ENCODE measurements at regions not wholly inside any gene's neighbourhood (a gene's known extent, or its start where the extent isn't known, plus 50 kb on each side); places are given as distances from the start of the nearest gene placed in this dataset.
A peak's percentile ranks its signal among the peaks of the same experiment; 100 is the strongest.

- no peak for DNase-seq (ENCODE audit: low read depth)
- no peak for TF ChIP-seq CTCF (IDR thresholded peaks at IDR 0.05; ENCODE audit: insufficient read depth, low read depth, low read length)
- H3K4me3 ChIP-seq (ENCODE audit: low read depth, low read length): no peak overlapping the region
Measured at GRCh38 chr10:58971796-58972491, 204.5 kb upstream of the PHYHIPL start.

GRCh38 chr10:58972576-58973234, 203.7 kb upstream of the PHYHIPL start:
- H3K4me3 ChIP-seq (ENCODE audit: low read depth, low read length): no peak overlapping the region
- TF ChIP-seq CTCF (IDR thresholded peaks at IDR 0.05; ENCODE audit: insufficient read depth, low read depth, low read length): no peak
- no peak for DNase-seq (ENCODE audit: low read depth)

GRCh38 chr10:58973235-58973595, 203.2 kb upstream of the PHYHIPL start:
- no peak for DNase-seq (ENCODE audit: low read depth)
- TF ChIP-seq CTCF (IDR thresholded peaks at IDR 0.05; ENCODE audit: insufficient read depth, low read depth, low read length): no peak
- no peak overlapping the region for H3K4me3 ChIP-seq (ENCODE audit: low read depth, low read length)

GRCh38 chr10:58976254-58976653, 200.2 kb upstream of the PHYHIPL start:
- H3K4me3 ChIP-seq (ENCODE audit: low read depth, low read length): no peak overlapping the region
- no peak for TF ChIP-seq CTCF (IDR thresholded peaks at IDR 0.05; ENCODE audit: insufficient read depth, low read depth, low read length)
- no peak for DNase-seq (ENCODE audit: low read depth)

- TF ChIP-seq CTCF (IDR thresholded peaks at IDR 0.05; ENCODE audit: insufficient read depth, low read depth, low read length): no peak
- DNase-seq (ENCODE audit: low read depth): no peak
- no peak overlapping the region for H3K4me3 ChIP-seq (ENCODE audit: low read depth, low read length)
Measured at GRCh38 chr10:58979711-58980110, 196.7 kb upstream of the PHYHIPL start.

GRCh38 chr10:58980826-58981415, 195.5 kb upstream of the PHYHIPL start:
- no peak for TF ChIP-seq CTCF (IDR thresholded peaks at IDR 0.05; ENCODE audit: insufficient read depth, low read depth, low read length)
- H3K4me3 ChIP-seq (ENCODE audit: low read depth, low read length): no peak overlapping the region
- DNase-seq (ENCODE audit: low read depth): peak; percentile 2
